ENCODE measurements at regions not wholly inside any gene's neighbourhood (a gene's known extent, or its start where the extent isn't known, plus 50 kb on each side); places are given as distances from the start of the nearest gene placed in this dataset.
"Not testable (repeated sequence)": the region's sequence is repeated elsewhere in the genome, so short reads cannot be mapped to it uniquely, and the experiment has no call there.

DNA sequence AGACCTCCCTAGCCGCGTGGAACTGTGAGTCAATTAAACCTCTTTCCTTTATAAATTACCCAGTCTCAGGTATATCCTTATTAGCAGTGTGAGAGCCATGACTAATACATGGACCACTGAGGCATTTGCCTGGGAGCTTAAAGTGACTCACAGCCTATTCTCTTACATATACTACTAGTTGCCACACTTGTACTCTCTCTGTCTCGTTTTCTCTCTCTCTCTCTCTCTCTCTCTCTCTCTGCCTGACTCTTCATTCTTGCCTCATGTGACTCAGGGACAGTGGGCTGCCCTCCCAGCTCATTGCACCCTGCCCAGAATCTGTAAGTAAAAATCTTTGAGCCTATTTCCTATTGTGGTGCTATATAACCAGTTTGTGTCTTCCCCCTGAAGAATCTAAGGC, 238.5 kb upstream of the MAGI2 start:
- ATAC-seq, result no peak
- intact Hi-C loops (cut with DNase I), result no loop called here
- no peak for DNase-seq (ENCODE audit: missing footprints)

DNA sequence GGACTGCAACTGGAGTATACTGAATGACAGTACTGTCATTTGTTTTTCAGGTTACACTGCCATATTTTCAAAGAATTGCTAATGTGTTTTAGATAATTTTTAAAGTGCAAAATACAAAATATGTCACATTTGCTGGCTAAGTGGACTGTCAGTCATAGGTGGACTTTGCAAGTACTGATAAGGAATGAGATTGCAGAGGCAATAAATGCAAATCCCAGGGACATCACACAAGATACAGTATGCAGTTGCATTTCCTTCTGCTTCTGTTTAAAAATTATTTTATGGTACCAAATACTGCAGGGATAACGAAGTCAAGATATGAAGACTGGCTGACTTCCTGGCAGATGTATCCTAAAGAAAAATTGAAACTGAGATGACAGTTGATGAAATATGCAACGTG, 237.6 kb upstream of the MAGI2 start:
- intact Hi-C loops (cut with DNase I), result no loop called here
- ATAC-seq (no peak), DNase-seq (ENCODE audit: missing footprints) (no peak)

DNA sequence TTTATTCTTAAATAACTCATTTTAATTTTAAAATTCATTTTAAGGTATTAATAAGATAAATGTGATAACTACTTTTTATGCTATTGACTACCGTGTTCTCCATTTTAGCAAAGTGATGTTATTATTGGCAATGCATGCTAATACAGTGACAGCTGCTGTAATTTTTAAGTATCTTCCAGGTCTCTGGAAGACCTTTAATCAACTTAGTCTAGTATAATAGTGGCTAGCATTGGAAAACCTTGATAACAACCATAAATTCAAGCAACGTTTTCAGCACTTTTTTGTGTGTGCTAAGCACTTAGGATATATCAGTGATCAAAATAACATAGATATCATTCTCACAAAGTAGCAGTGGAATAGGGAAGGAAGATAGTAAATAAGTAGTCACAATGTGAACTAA, 230.9 kb upstream of the MAGI2 start:
- intact Hi-C loops (cut with DNase I), result no loop called here
- ATAC-seq, result no peak
- no peak for DNase-seq (ENCODE audit: missing footprints)

DNA sequence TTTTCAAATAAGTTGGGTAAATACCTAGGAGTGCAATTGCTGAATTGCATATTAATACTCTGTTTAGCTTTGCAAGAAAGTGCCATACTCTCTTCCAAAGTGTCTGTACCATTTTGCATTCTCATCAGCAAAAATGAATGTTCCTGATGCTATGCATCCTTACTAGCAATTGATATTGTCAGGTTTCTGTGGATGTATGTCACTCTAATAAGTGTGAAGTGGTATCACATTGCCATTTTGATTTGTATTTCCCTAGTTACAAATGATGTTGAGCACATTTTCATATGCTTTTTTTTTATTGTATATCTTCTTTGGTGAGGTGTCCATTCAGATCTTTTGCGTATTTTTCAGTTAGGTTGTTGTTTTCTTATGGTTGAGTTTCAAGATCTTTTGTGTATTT, 230.4 kb upstream of the MAGI2 start:
- ATAC-seq (no peak), DNase-seq (ENCODE audit: missing footprints) (no peak)
- intact Hi-C loops (cut with DNase I), result no loop called here

DNA sequence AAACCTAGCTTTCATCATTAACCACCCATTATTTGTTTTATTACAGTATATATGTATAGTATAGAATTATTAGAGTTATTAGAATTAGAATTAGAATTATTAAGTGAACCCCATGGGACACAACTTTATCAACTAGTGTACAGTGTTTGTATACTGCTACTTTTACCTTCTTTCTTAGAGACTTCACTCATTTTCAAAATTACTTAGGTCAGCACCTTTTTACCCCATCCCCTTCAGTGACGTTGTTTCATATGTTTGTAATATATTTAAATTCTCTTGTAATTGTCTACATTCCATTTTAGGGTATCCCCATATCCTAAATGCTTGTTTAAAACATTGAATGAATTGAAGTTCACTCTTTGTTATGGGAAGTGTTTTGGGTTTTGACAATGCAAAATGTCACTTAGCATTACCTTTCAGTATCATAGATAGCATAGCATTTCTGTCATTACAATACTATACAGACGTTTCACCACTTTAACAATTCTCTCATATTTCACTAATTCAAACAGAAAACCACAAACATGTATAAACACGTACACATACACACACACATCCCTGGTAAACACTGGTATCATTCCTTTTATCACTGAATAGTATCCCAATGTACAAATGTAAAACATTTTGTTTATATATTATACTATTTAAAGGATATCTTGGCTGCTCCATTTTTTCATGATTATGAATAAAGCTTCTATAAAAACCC, 229.9 kb upstream of the MAGI2 start:
- intact Hi-C loops (cut with DNase I), result no loop called here
- DNase-seq (ENCODE audit: missing footprints) (no peak), ATAC-seq (no peak)

DNA sequence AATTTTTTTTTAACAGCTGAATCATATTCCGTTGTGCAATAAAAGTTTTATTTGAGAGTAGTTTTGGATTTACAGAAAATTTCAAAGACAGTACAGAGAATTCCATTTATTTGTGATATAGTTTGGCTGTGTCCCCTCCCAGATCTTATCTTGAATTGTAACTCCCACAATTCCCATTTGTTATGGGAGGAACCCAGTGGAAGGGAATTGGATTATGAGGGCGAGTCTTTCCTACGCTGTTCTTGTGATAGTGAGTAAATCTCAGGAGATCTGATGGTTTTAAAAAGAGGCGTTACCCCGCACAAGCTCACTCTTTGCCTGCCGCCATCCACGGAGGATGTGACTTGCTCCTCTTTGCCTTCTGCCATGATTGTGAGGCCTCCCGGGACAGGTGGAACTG, 228.0 kb upstream of the MAGI2 start:
- no peak for ATAC-seq
- no peak for DNase-seq (ENCODE audit: missing footprints)
- intact Hi-C loops (cut with DNase I), result no loop called here

DNA sequence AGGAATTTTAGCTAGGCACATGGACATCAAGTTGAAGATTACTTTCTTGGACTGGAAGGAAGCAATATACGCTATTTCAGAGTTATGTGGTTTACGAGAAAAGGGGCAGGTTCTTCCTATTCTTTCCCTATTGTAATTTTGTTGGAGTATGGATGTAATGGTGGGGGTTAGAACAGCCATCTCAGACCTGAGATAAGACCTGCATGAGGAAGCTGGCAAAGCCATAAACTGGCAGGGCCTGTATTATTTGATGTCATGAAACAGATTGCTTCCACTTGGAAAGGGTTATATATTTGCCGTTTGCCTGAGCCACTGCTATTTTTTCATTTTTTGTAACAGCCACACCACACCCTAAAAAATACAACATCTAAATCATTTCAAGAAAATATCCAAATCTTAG, 220.5 kb upstream of the MAGI2 start:
- intact Hi-C loops (cut with DNase I), result no loop called here
- ATAC-seq, result no peak
- no peak for DNase-seq (ENCODE audit: missing footprints)

DNA sequence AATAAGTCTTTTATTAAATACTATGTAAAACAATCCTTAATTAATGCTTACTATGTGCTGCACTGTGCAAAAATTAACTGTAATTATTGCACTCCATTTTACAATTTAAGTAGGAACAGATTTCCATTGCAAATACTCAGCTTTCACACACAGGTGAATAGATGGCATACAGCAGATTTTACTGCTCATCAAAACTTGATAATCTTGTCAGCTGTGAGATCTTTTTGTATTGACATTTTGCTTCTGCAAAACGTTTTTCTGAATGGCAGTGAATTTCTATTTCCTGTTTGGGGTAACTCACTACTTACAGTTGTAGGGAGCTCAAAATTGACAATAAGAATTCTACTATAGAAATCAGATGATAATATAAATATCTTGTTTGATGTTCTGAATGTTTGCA, 220.0 kb upstream of the MAGI2 start:
- ATAC-seq, result no peak
- intact Hi-C loops (cut with DNase I), result no loop called here
- no peak for DNase-seq (ENCODE audit: missing footprints)

DNA sequence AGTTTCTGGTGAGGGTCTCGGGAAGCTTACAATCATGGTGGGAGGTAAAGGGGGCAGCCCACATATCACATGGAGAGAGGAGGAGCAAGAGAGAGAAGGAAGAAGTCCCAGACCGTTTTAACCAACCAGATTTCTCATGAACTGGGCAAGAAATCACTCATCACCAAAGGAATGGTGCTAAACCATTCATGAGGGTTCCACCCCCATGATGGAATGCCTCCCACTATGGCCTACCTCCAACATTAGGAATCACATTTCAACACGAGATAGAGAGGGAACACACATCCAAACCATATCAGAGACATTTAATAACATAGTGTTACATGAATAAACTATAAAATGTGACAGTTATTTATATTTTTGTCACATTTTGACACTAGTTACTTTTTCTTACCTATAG, 214.8 kb upstream of the MAGI2 start:
- ATAC-seq (no peak), DNase-seq (ENCODE audit: missing footprints) (no peak)
- intact Hi-C loops (cut with DNase I), result no loop called here

DNA sequence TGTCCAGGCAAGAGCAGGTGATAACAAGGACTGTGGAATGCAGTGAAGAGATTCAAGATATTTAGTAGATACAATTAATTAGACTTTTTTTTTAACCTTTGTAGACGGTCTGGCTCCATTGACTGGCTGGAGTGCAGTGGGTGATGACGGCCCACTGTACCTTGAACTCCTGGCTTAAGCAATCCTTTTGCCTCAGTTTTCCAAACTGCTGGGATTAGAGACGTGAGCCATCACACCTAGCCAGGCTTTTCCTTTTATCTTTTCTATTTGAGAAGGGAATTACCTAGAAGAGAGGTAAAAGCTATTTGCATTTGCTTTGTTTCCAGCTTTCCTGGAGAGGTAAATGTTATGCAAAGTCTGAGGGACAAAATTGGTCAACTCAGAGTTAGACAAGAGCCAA, 213.0 kb upstream of the MAGI2 start:
- DNase-seq (ENCODE audit: missing footprints) (no peak), ATAC-seq (no peak)
- intact Hi-C loops (cut with DNase I), result no loop called here

DNA sequence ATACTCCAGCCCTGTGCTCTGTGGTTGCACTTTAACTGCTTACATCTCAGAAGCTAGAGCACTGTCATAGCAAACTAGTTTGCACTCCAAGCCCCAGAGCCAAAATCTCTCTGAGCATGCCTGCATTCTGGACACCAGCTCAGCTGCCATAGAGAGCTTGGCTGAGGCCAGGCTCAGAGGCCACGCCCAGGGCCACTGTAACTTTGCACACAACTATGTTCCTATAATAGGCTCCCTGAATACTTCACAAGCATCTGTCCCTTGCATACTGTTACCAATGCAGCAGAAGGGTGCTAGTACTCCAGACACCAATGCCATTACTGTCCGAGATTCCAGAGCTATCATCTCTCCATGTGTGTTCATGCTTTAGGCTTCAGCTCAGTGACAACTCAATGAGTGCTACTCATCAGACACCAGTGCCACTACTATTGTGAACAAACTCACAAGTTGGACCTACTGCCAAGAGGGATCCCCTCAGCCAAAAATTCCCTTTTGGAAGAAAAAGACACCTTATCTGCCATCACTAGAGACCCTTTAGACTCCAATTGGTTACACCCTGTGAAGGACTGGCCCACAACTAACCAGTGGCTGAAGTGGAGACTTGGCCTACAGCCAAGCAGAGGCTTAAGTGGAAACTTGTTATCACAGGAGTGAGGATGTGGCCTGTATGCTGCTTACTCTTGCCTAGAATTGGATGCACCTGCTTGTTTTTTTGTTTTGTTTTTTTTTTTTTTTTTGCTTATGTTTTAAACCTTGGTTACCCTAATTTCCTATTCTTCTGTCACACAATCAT, 211.6 kb upstream of the MAGI2 start:
- peak; percentile 83 for ATAC-seq
- intact Hi-C loops (cut with DNase I), result no loop called here
- peak; percentile 20 for DNase-seq (ENCODE audit: missing footprints)

DNA sequence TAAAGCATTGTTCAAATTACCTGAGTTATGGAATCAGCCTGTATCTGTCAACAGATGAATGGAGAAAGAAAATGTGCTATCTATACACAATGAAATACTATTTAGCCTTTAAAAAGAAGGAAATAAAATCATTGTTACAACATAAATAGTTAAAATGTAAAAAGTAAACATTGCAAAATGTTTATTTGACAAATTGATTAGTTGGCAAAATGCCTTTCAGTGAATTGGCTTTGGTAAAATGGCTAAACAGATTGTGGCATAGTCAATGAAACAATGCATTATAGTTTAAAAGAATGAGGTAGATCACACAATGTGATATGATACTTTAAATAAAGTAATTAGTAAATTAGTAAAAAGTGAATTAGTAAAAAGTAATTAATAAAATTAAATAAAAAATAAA, 204.8 kb upstream of the MAGI2 start:
- intact Hi-C loops (cut with DNase I), result no loop called here
- DNase-seq (ENCODE audit: missing footprints) (no peak), ATAC-seq (no peak)

DNA sequence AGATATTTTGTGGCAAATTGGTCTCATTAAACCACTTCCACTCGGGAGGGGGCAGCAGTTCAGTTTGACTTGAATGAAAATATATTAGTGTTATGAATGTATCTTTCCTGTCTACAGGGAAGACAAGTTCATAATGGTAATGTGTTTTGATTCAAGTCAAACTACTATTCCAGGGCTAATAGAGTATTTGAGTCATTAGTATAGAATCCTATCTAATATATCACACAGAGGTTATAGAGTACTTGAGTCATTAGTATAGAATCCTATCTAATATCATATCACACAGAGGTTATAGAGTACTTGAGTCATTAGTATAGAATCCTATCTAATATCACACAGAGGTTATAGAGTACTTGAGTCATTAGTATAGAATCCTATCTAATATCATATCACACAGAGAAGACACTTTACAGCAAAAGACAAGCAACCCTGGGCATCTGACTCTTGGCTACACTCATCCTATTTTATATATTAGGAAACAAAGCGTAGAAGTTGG, 199.7 kb upstream of the MAGI2 start:
- ATAC-seq, result no peak
- no peak for DNase-seq (ENCODE audit: missing footprints)
- intact Hi-C loops (cut with DNase I), result no loop called here

DNA sequence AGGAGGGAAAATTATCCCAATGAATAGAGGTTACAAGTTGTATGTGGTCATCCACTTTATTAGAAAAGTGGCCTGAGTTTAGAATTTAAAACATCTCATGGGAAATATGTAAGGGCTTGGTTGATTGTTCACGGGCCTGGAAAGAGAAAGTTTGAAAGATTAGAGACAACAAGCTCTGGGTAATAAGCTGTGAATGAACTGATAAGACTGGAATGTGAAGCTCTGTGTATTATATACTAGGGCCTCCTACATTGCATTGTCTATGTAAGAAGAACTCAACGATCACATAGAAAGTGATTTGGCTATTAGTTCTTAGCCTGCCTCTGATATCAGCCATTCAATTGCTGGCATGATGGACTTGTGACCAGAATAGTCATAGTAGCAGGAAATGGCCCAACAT, 199.2 kb upstream of the MAGI2 start:
- DNase-seq (ENCODE audit: missing footprints), result no peak
- no peak for ATAC-seq
- intact Hi-C loops (cut with DNase I), result no loop called here

DNA sequence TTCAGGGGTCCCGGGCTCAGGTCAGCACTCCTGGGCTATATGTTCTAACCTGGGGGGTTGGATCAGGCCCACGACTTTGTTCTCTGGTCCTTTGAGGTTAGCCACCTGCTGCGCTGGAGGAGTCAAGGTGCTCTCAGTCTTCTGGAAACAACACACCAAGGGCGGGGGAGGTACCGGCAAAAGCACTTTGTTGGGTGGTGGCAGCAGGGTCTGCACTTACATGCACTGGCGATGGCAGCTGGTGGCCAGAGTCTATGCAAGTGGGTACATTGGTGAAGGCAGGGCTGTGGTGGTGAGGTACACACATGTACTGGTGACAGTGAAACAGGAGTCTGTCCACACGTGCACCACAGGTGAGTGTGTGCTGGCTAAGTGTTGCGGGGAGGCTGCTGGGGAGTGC, 194.2 kb upstream of the MAGI2 start:
- ATAC-seq (no peak), DNase-seq (ENCODE audit: missing footprints) (peak; percentile 22)
- intact Hi-C loops (cut with DNase I), result no loop called here

DNA sequence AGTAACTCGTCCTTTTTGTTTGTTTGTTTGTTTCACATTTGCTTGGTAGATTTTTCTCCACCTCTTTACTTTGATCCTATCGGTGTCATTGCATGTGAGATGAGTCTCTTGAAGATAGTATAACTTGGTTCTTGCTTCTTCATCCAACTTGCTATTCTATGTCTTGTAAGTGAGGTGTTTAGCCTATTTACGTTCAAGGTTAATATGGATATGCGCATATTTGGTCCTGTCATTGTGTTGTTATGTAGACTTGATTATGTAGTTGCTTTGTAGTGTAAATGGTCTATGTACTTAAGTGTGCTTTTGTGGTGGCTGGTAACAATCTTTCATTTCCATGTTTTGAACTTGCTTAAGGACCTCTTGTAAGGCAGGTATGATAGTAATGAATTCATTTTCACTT, 192.8 kb upstream of the MAGI2 start:
- no peak for DNase-seq (ENCODE audit: missing footprints)
- no peak for ATAC-seq
- intact Hi-C loops (cut with DNase I), result no loop called here

DNA sequence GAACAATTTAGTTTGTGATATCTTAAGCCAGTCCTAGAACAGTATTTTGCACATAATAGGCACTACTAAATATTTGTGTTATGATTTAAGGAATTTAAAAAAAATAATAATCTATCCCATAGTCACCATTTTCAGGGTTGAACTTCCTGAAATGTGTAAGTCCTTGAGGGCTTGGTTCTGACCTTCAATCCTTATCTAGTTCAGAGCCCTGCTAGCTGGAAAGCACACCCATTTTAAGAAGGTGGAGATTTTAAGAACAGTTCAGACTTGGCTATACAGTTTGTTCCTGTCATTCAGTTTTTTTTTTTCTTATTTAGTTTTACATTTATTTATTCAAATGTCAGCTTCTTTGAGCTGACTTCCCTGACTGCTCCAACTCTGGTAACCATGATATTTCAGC, 183.4 kb upstream of the MAGI2 start:
- intact Hi-C loops (cut with DNase I), result no loop called here
- no peak for ATAC-seq
- no peak for DNase-seq (ENCODE audit: missing footprints)

DNA sequence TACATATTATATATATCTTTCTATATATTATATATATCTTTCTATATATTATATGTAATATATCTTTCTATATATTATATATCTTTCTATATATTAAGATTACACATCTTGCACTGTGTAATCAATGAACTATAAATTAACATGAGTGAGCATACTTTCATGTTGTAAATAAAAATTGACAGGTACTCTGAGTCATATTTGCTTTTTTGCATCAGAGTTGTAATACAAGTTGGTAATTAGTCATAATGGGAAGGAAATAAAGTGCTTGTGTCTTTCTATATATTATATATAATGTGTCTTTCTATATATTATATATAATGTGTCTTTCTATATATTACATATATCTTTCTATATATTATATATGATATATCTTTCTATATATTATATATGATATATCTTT, 172.5 kb upstream of the MAGI2 start:
- intact Hi-C loops (cut with DNase I); ATAC-seq; DNase-seq (ENCODE audit: missing footprints): not testable (repeated sequence)

DNA sequence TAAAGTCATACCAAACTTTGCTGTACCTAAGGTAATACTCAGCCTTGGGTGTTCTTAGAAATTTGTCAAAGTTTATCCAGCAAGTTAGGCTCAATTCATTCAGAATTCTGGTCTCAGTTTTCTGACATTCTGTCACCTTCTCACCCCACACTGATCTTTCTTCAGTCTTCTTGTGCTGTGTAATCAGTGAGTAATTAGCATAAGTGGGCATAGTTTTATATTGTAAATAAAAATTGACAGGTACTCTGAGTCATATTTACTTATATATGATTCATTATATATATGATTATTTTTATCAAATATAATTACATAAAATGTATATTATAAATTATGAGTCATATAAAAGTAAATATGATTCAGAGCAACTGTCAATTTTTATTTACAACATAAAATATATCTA, 170.9 kb upstream of the MAGI2 start:
- ATAC-seq (no peak), DNase-seq (ENCODE audit: missing footprints) (no peak)
- intact Hi-C loops (cut with DNase I), result no loop called here

DNA sequence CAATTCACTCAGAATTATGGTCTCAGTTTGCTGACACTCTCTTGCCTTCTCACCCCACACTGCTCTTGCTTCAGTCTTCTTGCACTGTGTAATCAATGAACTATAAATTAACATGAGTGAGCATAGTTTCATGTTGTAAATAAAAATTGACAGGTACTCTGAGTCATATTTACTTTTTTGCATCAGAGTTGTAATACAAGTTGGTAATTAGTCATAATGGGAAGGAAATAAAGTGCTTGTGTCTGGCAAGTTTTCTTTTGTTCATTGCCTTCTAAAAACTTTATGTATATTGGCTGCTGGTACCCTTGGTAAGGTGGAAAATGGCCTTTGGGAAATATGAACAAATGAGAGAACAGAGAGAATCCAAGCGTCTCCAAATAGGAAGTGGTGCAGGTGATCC, 169.3 kb upstream of the MAGI2 start:
- no peak for DNase-seq (ENCODE audit: missing footprints)
- intact Hi-C loops (cut with DNase I), result no loop called here
- no peak for ATAC-seq

DNA sequence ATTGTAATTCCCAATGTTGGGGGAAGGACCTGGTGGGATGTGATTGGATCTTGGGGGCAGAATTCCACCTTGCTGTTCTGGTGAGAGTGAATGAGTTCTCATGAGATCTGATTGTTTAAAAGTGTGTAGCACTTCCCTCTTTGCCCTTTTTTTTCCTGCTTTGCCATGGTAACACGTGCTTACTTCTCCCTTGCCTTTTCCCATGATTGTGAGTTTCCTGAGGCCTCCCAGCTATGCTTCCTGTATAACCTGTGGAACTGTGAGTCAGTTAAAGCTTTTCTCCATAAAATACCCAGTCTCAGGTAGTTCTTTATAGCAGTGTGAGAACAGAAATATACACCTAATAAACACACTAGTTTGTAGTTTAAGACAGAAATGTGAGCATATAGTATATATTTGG, 166.8 kb upstream of the MAGI2 start:
- no peak for ATAC-seq
- intact Hi-C loops (cut with DNase I), result no loop called here

More for the DNA sequence above, 166.8 kb upstream of the MAGI2 start:
- no peak for DNase-seq (ENCODE audit: missing footprints)

All from Right ventricle myocardium inferior (tissue), 1 donor.